NCI-H2196 (cell line): ENCODE measurements at regions not wholly inside any gene's neighbourhood (a gene's known extent, or its start where the extent isn't known, plus 50 kb on each side); places are given as distances from the start of the nearest gene placed in this dataset.
A peak's percentile ranks its signal among the peaks of the same experiment; 100 is the strongest.

ENCODE experiments used
- DNase-seq: peaks from one replicate; lab custom pipeline; 2025; ENCODE audit not compliant: unreplicated experiment; lab: John Stamatoyannopoulos, UW

- DNase-seq, result no peak
Measured at GRCh38 chr3:59306436-59306835, 256.6 kb upstream of the CFAP20DC start.

DNA sequence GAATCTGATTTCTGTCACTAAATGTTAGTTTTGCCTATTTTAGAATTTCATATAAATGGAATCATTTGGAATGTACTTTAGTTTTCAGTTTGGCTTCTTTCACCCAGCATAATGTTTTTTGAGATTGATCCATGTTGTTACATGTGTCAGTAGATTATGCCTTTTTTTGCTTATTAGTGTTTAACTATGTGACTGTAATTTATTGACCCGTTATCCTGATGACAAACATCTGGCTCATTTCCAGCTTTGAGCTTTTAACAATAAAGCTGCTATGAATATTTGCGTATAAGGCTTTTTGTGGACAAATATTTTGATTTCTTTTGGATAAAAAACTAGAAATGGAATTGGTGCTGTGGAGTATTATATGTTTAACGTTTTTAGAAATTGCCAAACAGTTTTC lies 254.5 kb upstream of the CFAP20DC start:
- no peak for DNase-seq

DNA sequence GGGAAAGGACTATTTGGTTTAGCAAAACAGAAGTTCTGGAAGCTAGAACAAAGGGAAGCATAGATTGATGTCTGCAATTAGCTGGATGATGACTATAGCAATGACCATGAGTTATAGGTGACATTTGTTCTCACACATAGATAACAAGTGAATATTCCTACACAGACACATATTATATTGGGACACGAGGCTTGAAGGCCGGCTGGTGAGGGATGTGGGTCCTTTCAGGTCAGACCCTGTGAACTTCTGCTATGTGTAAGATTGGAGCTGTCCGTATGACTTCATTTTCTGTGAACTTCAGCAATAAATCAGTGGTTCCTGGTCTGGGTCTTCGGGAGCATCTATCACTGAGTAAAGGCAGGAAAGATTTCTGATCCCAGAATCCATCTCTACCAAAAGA lies 253.6 kb upstream of the CFAP20DC start:
- no peak for DNase-seq

- DNase-seq, result no peak
Measured at GRCh38 chr3:59302442-59302841, 252.6 kb upstream of the CFAP20DC start.

DNA sequence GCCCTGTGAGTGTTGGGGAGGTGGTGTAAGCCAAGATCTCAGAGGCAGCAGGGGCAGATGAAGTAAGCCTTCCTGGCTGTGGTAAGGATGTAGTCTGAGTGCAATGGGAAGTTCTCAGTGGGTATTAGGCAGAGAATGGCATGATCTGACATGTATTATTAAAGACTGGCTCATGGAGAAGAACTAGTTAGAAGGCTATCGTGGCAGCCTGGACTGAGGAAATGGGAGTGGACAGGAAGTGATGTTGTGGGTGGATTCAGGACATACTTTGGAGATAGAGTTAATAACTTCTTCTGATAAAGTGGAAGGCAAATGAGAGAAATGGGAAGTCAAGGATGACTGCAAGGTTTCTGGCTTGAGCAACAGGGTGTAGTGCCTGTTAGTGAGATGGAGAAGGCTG lies 250.9 kb upstream of the CFAP20DC start:
- no peak for DNase-seq

- no peak for DNase-seq
Measured at GRCh38 chr3:59299561-59299960, 249.7 kb upstream of the CFAP20DC start.

DNA sequence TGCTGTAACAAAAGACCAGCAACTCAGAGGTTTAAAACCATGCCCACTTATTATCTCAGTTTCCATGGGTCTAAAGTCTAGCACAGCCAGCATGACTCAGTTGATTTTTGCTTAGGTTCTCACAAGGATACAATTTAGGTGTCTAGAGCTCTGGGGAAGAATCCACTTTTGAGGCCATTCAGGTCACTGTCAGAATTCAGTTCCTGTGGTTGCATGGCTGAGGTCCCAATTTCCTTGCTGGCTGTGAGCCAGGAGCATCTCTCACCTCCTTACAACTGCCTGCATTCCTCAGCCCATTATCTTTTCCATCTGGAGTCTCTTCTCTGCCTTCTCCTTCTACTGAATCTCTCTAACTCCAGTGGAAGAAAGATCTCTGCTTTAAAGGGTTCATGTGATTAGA lies 240.5 kb upstream of the CFAP20DC start:
- DNase-seq, result no peak

GRCh38 chr3:59289831-59290230 lies 240.0 kb upstream of the CFAP20DC start:
- no peak for DNase-seq

DNA sequence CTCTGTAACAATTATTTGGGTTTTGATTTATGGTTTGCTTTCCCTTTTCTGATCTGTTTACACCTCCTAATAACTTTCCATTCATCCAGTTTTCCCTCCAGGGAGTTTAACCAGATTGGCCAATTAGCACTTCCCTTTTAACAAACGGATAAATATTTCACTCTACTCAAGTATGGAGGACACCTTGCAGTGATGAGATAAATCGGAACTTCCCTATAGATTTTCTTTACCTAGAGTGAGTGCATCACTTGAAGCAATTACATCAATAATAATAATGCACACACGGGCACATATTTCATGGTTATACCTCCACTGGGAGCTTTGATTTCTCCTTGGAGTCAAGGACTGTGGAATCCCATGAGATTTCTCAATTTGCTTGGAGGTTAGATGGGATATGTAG lies 239.1 kb upstream of the CFAP20DC start:
- no peak for DNase-seq

- peak; percentile 5 for DNase-seq
Measured at GRCh38 chr3:59286791-59287531, 237.1 kb upstream of the CFAP20DC start.

DNA sequence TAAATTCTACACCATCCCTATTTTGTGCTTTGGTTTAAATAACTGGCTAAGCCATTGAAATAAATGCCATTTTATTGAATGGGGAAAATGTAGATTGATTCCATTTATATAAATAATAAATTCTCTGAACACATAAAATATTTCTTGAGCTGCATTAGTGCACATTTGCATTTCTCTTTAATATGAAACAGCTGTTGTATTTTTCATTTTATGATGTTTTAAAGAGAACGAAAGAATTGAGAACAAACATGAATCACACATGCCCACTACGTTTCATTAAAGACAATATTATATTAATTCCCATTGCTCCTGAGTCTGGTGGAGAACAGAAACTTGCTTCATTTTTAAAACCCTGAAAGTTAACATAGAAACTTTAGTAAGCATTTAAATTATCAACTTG lies 235.7 kb upstream of the CFAP20DC start:
- no peak for DNase-seq

GRCh38 chr3:59284926-59285325 lies 235.1 kb upstream of the CFAP20DC start:
- DNase-seq, result no peak

DNA sequence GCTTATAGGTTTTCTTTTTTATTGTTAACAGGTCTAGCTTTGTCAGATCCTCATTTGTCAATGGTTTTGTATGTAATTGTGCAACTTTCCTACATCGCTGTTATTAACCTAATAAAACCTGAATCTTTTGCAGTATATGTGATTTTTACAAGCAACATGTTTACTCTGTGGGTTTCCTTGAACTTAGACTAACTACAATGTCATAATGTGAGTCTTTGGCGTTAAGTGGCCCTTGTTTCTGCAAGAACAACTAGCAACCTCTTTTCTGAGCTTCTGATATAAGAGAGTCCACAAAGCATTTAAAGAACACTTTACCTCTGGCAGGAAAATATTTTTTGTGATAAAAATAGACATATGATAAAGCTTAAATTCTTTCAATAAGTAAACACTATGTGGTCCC lies 230.3 kb upstream of the CFAP20DC start:
- no peak for DNase-seq

- DNase-seq, result no peak
Measured at GRCh38 chr3:59277816-59278215, 228.0 kb upstream of the CFAP20DC start.

- no peak for DNase-seq
Measured at GRCh38 chr3:59277201-59277600, 227.4 kb upstream of the CFAP20DC start.

GRCh38 chr3:59273976-59274375 lies 224.2 kb upstream of the CFAP20DC start:
- no peak for DNase-seq

DNA sequence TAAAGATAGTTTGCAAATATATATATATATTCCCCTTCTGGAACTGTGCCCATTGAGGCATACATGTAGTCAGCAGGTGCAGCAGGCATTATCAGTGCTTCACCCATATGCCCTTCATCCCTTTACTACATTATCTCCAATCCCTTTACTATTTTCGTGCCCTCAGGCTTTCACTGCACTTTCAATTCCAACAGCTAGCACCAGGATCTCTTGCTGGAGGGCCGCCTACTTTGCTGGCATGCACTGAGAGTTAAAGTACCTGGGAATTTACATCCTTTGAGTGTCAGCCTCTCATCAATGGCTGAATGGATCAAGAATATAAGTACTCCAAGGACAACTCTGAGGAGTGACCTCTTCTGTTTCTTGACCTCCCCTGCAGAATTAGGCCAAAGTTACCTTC lies 222.1 kb upstream of the CFAP20DC start:
- DNase-seq, result no peak

GRCh38 chr3:59270921-59271320 lies 221.1 kb upstream of the CFAP20DC start:
- DNase-seq, result no peak

DNA sequence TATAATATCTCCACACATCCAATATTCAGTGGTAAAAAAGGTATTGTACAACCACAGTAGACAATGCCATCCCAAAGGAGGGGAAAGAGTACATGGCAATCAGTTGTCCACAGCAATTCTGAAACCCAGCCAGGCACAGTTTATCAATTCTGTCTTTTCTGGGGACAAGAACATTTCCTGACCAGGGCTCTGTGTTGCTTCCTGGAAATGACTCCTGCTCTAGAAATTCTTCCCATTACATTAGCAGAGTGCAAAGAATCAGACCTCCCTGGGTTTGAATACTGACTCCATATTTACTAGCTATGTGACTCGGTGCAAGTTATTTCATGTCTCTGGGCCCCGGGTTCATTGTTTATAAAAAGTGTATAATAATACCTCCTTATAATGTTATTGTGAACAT lies 220.4 kb upstream of the CFAP20DC start:
- no peak for DNase-seq

DNA sequence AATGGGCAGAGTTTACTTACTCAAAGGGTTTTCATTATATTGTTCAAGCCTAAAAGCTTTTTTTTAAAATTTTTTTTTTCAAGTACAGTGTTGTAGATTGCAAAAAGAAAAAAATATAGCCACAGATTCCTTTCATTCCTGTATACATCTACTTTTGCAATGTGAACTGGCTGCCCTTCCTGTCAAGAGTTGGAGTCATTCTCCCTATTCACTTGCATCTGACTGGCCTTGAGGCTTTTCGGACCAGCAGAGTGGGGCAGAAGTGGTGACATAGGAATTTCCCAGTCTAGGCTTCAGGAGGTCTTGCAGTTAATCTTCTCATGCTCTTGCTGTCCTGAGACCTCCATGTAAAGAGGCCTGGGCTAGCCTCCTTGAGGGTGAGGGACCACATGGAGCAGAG lies 218.3 kb upstream of the CFAP20DC start:
- no peak for DNase-seq

DNA sequence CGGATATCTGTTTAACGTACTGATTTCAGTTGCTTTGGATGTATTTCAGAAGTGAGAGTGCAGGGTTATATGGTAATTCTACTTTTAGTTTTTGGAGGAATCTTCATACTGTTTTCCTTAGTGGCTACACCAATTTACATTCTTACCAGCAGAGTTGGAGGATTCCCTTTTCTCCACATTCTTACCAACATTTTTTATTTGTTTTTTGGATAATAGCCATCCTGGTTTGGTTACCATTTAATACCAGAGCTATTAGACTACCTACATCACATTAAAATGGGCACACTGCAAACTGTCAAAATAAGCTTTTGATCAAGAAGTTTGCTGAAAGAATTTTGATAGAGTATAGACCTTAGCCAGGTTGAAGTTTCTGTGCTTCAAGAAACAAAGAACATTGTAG lies 217.2 kb upstream of the CFAP20DC start:
- DNase-seq, result no peak

- DNase-seq, result no peak
Measured at GRCh38 chr3:59266551-59266950, 216.7 kb upstream of the CFAP20DC start.

- no peak for DNase-seq
Measured at GRCh38 chr3:59265566-59265965, 215.7 kb upstream of the CFAP20DC start.
